ENCODE measurements at regions not wholly inside any gene's neighbourhood (a gene's known extent, or its start where the extent isn't known, plus 50 kb on each side); places are given as distances from the start of the nearest gene placed in this dataset.

DNA sequence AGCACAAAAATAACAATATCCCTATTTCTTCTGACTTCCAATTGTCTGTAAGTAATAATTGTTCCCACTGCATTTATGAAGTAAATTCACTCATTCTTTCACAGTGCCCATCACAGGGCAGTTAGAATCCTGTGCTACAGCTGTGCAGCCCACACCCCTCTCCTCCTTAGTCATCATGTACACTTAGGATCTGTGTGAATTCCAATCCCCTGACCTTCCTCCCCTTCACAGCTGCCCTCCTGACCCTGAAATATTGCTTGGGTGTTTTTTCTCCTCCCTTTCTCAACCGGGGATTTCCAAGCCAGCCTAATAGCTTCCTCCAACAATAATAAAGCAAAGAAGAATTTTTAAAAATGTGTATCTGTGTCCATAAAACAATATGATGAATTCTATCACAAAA lies 91.5 kb upstream of the BEND6 start:
- no peak for DNase-seq

DNA sequence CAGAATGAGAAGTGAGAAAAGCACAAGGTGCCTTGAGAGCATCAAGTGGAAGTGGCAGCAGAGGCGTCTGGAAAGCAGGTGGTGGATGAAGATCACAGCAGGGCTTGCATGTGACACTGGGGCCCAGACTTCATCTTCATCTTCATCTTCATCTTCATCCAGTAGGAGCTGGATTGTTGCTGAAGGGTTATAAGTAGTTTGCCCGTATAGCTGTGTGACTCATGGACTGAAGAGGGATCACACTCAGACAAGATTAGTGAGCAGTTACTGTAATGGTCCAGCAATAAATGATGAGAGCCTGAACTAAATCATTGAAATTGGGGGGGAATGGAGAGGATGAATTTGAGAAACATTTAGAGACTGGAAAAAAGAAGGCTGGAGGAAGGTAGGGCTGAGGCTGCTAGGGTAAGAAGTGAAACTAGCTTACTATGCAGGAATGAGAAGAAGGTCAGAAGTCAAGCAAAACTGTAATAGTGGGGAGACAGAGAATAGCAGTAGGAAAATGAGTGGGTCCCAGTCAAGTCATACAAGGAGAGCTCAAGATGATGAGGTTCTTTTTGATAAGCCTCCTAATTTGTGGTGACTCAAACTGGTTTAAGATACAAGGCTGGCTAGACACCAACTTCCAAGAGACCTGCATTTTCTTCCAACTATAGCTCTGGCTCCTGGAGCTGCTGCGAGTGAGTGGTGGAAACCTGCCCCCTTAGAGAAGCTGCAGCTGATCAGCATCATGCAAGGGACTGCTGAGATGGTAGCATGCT lies 92.3 kb upstream of the BEND6 start:
- no peak for DNase-seq

DNA sequence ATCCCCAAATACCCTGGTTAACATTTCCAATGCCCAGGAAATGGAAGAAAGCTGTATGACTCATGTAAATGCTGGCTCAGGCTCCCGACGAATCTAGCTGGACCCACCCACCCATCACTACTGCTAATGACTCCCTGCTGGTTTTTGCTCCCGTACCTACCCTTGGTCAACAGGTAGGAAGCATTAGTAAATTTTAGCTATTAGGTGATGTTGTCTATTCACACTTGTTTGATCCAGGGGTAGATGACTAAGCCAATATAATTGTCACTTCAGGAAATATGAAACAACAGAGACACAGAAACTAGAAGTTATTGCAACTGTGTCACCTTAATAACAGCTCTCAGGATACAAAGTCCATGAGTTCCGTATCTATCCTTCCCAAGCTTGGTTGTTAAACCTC lies 94.4 kb upstream of the BEND6 start:
- no peak for DNase-seq

DNA sequence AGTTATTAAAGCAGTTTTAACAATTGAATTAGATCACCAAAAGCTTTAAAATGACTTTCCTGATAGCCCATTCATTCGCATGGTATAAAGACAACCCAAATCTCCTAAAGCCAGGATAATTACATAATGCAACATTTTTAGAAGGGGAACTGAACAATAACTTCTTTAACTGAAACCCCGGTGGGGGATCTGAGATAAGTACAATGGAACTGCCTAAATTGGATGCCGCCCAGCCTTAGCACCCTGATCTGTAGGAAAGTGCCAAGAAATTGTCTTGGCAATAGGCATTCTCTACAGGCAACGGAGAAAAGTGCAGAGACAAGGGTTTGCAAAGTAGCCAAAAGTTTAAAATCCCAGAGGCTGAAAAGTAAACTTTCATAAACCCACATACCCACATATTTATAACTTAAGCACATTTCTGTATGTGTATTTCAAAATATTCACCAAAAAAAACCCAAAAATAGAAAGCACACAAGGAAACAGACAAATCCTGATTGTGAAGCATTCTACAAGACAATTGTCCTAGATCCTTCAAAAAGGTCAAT lies 98.8 kb upstream of the BEND6 start:
- DNase-seq = no peak

DNA sequence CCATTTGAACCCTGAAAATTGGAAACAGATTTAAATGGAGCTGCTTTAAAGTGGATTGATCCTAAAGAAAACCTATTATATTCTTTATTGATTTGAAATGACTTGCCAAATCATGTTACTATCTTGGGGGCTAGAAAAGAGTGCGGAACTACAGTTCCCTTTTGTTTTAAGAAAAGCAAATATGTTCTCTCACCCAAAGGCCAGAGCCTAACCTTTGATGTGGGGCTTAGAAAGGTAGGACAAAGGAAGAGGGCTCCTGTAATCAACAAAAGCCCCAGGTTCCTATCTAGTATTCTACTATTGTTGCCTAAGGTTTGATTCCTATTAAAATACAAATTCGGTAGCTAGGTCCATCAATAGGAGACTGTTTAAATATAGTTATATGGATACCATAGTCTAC lies 100.8 kb upstream of the BEND6 start:
- no peak for DNase-seq

DNA sequence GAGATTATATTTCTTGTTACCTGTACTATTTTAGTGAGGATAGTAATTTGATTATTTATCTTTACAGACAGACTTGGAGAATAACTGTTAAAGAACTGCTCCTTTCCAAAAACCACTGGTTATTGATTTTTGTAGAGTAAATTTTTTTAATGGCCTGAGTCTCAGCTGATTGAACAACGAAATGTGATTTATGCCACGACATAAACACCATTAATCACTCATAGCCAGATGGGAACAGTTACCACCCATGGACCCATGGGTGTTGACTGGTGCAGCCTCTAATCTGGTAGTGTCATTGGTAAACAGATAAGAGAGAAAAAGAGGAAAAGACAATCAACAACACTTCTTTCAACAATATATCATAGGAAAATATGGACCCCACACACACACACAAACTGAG lies 101.4 kb upstream of the BEND6 start:
- no peak for DNase-seq

DNA sequence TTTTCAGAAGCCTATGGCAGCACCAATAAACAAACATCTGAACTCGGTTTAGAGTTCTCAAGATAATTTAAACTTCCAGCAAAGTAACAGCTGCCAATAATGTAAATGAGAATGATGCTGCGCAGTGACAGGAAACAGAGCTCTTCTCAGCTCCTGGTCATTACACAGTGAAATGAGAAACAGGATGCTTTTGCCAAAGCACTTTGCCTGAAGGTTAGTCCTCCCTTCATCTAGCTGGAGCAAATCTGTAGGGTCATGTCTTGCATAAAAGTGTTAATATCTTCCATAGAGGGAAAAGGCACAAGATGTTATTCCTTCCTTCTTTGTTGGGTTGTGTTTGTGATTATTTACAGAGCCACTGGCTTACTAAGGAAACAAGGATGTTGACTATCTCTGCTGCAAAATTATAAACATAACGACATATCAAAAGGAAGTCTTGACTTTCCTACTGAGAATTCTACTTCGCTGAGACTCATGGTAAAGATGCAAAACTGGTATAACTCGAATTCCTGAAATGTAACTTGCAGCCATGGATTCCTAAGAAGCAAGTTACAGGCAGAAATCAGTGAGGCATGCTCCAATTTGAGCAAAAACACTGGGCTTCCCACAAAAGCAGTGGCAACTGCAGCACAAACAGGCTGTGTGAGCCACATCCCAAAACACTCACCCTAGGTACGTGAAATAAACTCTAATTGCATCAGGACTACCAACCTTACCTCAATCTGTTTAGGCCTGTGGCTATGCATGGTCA lies 102.5 kb upstream of the BEND6 start:
- DNase-seq = no peak

DNA sequence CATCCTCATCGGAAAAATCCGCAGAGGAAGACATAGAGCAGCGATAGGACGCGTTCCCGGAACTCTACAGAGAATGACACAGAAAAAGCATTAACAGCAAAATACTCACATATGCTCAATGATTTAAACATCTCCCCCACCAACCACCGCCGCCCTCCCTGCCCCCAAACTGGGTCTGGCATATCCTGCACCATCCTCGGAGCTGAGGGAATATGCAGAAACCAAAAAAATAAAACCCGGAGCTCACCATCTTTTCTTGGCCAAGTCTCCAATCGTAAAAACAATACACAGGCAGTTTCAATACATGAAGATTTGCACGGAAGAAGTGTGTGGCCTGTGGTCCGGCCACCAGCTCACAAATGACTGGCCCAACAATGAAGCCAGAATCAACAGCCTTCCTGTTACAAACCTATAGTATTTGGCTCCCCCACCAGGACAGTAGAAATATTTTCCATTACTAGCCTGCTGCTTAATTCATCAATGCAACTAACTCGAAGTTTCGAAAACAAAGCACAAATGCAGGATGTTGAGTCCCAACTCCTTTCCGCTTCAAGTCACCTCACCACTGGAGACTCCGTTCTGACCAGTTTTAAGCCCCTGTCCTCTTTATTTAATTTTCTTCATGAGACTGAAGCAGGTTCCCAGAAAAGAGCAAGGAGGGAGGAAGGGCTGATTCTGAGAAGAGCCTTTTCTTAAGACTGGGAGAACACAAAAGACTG lies 103.2 kb upstream of the BEND6 start:
- DNase-seq = peak in 1 of 2 donors; percentile 5

DNA sequence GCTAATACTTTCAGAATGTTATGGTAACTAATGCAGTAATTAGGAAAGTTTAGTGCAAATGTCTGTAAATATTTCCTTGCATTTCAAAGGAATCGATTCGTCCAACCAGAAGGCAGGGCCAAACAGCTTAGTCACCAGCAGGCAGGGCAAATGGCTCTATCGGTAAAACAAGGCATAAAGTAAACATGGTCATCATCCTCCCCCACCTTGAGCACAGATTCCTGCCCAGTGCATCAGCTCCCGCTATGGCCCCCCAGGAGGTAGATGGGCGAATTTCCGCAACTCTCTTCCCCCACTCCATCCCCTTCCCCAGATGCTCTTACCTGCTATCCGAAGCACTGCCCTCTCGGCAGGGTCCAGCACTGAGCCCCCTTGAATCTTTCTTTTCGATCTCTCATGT lies 103.8 kb upstream of the BEND6 start:
- no peak for DNase-seq

DNA sequence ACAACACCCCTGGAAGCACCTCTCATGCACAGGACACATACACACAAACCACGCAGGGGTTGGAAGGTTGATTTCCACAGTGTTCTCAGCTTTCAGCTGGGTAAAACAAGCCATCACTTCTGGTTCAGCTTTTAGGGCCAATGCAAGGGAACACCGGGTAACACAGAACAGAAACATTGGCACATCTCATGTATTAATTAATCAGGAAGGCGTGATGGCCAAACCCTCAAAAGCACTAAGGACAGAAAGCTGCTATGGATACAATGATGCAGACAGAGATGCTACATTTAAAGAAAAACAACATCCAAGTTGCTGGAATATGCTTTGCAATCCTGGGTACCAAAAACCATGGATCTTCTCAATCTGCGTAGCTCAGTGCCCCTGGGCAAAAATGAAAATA lies 104.3 kb upstream of the BEND6 start:
- no peak for DNase-seq

DNA sequence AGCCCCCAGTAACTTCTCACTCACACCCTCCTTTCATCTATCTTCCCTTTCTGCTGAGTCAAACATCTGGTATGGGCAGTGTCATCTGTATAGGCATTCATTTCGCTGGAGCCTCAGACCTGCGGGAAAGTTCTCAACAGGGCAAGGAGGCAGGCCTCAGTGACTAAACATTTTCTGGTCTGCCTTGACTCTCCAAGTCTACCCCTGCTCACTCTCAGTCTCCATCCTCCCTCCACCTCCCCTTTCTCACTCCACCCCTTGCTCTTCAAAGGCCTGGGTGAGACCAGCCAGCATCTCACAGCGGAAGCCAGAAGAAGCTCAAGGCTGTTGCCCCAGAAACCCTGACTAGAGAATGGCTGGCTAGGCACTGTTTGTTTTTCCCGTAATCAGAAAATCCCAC lies 105.0 kb upstream of the BEND6 start:
- no peak for DNase-seq

DNA sequence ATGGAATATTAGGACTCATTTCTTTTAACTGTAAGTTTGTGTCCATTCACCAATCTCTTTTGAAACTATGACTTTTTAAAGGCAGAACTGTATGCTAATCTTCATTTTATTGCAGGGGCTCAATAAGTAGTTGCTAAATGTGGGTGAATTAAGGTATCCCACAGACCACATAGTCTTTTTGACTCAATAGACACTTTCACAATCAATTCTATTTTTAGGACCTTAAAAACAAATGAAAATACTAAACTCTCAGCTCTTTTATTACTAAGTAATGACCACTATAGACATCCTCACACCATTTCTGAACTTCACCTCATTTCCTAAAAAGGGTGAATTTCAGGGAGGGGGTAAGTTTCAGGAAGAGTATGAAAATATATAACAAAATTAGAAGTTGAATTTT lies 106.8 kb upstream of the BEND6 start:
- DNase-seq = no peak

DNA sequence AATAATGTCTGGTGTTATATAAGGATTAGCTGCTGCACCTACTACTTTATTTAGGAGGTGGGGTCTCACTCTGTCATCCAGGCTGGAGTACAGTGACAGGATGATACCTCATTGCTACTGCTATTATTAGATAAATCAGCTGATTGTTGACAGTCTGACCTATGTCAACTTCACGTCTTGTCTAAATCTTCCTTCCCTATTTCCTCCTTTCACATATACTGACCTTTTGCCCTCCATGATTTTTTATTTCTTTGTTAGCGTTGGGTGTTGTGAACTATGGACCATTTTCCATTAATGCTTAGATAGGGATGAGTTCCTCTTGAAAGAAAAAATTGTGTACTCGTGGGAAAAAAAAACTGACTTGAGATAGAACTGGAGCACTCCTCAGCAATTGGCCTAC lies 109.9 kb upstream of the BEND6 start:
- no peak for DNase-seq

DNA sequence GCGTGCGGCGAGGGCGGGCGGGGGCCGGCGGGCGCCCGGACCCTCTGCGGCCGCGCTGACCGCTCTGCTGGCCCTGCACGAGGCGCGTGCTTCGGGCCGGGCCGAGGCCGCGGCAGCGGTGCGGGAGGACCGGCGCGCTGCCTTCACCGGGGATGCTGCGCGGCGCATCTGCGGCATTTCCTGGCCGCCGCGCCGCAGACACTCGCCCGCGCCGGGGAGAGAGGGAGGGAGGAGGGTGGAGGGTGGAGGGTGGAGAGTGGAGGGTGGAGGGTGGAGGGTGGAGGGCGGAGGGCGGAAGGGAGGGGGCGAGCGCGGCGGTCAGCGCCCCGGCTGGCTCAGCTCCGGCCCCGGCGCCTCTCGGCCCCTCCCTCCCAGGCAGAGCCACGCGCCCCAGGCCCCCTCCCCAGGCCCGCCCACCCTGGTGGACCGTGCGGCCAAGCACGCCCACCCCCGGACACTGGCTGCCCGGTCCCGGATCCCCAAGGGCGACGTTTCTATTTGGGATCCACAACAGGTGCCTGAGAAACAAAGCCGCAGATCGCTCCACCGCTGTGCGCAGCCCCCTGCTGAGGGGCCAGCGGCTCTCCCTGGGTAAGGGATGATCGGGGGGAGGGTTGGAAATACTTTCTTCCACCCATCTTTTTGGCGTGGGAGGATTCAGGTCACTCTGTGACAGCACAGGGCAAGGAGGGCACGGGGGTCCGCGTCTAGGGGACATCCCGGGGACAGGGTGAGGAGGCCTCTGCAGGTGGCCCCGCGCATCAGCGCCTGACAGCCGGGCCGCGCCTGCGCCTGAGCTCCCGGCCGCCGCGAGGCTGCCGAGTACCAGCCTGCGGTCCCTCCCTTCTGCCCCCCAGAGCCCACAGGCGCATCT lies 111.2 kb upstream of the BEND6 start:
- DNase-seq = peak in 1 of 2 donors; percentile 24

DNA sequence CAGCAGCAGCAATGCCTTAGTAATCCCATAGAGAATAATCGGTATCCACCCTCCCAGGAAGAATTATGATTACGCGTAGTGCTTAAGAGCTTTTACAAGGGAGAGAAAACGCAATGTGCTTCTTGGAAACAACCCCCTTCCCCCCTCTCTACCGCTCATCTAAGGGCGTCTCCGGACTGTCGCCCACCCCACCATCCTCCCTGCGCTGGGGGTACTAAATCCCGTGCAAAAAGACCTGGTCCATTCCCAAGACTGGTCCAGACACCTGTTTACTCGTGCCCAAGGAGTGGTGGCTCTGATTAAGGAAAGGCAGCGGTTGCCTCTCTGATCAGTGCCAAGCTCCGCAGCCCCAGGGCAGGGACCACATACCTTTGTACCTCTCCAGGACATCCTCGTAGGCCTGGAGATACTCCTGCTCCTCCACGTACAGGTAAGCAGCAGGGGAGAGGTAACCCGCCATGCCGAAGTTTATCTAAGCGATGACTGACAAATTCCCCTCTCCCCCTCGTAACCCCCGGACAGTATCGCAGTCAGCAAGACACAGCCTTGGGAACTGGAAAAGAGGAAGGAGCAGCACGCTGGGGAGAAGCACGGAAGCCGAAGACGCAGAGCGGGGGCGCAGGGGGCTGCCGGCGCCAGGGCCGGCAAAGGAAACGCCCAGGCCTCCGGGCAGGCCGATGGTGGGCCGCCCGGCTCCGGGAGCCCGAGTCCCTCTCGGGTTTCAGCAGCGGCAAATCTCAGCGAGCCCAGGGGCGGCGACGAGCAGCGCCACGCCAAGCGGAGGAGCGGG lies 112.0 kb upstream of the BEND6 start:
- DNase-seq = peak in 1 of 2 donors; percentile 31

DNA sequence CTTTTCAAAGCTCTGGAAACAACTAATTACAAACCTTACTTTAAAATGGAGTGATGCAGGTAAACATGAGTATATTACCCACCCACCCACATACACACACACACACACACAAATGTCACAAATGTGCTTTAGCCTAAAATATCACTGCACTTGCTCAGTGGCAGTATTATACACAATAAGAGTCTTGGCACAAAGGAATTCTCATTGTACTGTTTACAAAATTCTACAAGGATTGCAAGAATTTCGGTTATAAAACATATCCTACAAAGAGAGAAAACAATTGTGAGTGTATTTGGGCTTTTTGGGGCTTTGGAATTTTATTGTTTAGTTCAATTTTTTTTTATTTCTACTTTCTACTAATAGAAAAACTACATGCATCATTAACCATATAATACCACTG lies 113.2 kb upstream of the BEND6 start:
- no peak for DNase-seq

DNA sequence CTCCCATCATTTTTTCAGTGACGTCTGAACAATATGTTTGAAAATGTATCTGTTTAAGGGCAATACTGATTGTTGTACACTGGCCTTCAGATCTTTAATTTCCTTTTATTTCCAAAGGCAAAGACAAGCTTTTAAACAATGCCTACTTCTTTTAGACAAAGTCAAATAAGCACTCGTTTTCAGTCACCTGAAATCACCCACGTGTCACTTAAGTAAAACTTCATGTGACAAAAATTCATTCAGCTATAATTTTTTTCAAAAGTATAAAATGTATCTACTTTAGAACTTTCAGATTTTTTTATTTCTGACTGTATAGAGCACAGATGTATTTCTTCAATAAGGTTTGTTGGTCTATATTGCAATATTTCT lies 113.5 kb upstream of the BEND6 start:
- no peak for DNase-seq

DNA sequence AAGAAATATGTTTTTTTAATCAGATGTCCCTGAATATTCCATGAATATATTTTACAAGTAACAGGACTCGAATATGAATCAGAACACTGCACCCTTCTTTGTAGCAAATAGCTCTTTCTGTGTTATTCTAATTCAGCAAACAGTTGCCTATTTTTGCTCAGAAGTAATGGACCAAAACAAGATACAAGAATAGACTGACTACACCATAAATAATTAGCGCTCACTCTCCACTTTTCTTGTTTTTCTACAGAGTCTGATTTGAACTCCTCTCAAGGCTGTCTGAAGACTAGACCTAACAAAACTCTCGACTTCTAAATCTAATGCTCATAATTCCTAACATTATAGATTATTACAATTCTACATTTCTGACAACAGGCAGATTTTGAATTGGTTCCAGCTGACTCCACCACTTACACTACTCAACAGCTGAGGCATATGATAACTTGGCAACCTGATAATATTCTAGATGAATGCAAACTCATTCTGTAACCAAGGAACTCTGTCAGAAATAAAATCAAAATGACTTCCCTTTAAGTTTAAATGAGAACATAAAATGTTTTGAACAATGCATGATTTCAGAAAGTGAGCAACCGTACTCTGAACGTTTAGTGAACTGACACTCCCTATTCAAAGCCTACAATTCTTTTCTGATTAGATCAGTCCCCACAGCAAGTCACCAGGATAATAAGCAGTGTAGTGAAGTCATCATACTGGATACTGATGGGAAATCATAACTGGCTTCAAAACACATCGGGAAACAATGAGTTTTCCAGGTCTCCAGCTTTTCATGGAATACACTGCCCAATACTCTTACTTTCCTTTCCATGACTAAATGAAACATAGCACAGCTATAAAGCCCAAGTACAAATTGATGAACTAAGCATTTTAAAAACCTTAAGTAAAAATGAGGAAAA lies 114.2 kb upstream of the BEND6 start:
- DNase-seq = no peak

DNA sequence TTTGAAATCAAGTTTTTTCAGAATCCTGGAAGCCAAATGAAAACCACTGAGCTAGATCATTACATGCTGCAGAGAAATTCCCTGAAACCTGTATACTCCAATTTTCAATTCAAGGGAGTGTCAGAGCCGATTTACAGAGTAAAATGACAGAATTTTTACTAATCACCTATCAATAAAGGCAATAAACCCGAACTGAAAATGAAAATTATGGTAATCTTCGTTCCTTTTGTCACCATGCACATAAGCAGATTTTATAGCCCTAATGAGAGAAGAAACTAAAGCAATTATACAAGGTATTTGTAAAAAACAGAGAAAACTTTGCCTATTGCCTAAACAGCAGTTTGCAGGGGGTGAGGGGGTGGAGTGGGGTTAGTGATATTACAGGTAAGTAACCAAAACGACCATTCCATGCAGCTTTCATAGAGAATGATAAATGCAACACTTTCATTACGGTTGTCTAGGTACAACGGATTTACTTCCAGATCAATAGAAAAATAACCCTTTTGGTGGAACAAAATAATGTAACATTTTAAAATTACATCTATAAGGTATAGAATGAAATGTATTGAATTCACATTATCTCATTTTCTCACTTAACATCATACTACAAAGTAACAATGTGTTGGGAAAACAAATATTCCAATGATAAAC lies 115.2 kb upstream of the BEND6 start:
- DNase-seq = no peak

DNA sequence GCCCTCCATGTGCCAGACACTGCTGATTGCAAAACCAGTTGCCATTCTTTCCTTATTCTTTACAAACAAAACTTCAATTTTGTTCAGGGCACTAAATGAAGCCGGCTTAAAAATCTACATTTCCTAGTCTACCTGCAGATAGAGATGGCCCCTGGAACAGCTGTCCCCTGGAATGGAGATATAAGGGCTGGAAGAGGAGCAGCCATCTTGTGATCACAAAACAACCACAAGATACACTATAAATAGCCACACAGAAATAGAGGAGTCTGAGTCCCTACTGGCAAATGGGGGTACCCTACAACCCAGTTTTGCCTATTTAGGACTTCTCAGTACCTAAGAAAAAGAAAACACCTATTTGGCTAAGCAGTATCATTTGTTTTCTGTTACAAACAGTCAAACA lies 115.9 kb upstream of the BEND6 start:
- DNase-seq = no peak

All from bone marrow (tissue), 2 donors.